Activated CD4-positive, alpha-beta T cell treated with anti-CD3 and anti-CD28 coated beads, Interleukin-2, amount 10 ng/mL, durations not matched to agents 7 days and 5 days (primary cell): ENCODE measurements at regions not wholly inside any gene's neighbourhood (a gene's known extent, or its start where the extent isn't known, plus 50 kb on each side); places are given as distances from the start of the nearest gene placed in this dataset.
"Not testable (repeated sequence)": the region's sequence is repeated elsewhere in the genome, so short reads cannot be mapped to it uniquely, and the experiment has no call there.

Experiments used
- CTCF ChIA-PET: fragments of 350-600 bp; sonication (Branson Sonifier 250); formaldehyde crosslinking; loops from one replicate; lab custom pipeline; 2021; ENCODE audit warnings: antibody characterized with exemption; lab: Charles Lee
- POLR2A ChIA-PET: fragments of 350-600 bp; sonication (Branson Sonifier 250); formaldehyde crosslinking; loops from one replicate; lab custom pipeline; 2021; ENCODE audit warnings: antibody characterized with exemption; lab: Charles Lee
- DNase-seq: peaks from one replicate; pipeline ENCODE4 v3.0.0-alpha.2; 2020
- H3K27ac Mint-ChIP-seq: one replicate; pipeline ENCODE4 v1.8.0; 2021; ENCODE audit warnings: mild to moderate bottlenecking, moderate library complexity, mixed read lengths
- H3K27me3 Mint-ChIP-seq: one replicate; pipeline ENCODE4 v1.8.0; 2021; ENCODE audit warnings: mixed read lengths
- H3K36me3 Mint-ChIP-seq: one replicate; pipeline ENCODE4 v1.8.0; 2021; ENCODE audit warnings: low read depth, mixed read lengths
- H3K4me1 Mint-ChIP-seq: one replicate; pipeline ENCODE4 v1.8.0; 2021; ENCODE audit warnings: mixed read lengths
- H3K4me3 Mint-ChIP-seq: one replicate; pipeline ENCODE4 v1.8.0; 2021; ENCODE audit warnings: mild to moderate bottlenecking, moderate library complexity, mixed read lengths
- H3K9me3 Mint-ChIP-seq: one replicate; pipeline ENCODE4 v1.8.0; 2021; ENCODE audit warnings: mixed read lengths

DNA sequence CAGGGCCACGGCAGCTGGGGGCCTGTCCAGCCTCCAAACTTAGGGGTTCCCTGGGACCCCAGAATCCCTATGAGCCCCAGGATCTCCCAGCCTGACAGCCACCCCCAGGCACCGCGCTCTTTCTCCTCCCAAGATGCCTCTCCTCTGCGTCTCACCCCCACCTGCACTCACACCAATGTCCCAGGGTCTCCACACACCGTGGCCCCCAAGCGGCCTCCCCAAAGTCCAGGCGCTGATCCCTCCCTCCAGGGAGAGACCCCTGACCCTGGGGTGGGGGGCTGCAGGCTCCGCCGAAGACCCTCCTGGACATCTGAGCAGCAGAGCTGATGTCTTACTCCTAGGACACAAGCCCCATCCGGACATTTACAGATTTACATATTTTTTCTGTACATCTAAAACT lies 123.2 kb upstream of the ZNF469 start:
- H3K36me3 Mint-ChIP-seq, H3K9me3 Mint-ChIP-seq, H3K4me3 Mint-ChIP-seq, H3K27ac Mint-ChIP-seq, CTCF ChIA-PET, DNase-seq, POLR2A ChIA-PET, H3K4me1 Mint-ChIP-seq: not testable (repeated sequence)
- H3K27me3 Mint-ChIP-seq: peaks cover 33% of the 10 kb centered on the region

DNA sequence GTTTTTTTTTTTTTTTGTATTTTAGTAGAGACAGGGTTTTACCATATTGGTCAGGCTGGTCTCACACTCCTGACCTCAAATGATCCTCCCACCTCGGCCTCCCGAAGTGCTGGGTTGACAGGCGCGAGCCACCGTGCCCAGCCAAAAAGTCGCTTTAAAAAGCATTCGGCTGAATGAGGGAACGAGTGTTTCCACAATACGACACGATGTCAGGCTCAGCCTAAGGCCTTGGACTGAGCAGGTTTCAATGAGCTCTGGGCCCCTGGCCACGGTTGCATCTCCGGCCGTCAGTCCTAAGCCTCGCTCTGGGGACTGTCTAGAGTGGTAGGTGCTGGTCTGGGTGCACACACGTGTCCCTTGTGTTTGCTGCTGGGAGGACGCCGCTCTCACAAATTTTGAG lies 122.6 kb upstream of the ZNF469 start:
- H3K27me3 Mint-ChIP-seq: peaks cover 33% of the 10 kb centered on the region
- DNase-seq, CTCF ChIA-PET, H3K36me3 Mint-ChIP-seq, H3K27ac Mint-ChIP-seq, H3K4me3 Mint-ChIP-seq, POLR2A ChIA-PET, H3K4me1 Mint-ChIP-seq, H3K9me3 Mint-ChIP-seq: not testable (repeated sequence)

DNA sequence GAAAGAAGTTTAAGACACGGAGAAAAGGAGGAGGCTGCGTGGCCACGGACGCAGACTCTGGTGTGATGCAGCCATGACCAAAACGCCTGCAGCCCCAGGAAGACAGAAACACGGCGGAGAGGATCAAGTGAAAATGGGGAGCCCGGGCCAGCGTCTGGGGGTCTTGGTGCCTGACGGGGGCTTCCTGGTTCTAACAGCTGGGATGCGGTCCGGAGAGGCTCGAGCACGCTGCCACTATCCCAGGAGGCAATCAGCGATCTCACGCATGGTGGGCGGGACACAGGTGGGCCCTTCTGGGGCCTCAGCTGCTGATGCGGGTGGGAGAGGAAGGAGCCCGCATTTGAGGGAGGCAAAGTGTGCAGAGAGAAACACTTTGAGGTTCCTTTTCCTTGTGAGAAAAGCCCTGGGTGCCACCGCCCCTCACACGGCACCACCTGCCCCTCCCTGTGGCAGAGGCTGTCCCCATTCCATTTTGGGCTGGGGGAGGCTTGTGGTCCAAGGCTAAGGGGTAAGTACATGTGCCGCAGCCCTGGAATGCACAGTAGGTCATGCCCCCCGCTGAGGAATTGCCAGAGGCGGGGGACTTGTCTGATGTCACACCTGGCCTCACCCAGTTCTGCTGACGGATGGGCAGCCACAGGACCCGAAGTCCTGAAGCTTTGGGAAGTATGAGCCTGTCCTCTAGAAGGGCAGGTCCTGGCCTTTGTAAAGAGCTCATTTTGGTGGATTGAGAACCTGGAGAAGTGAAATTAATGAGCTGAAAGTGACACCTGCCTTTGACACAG lies 121.7 kb upstream of the ZNF469 start:
- DNase-seq, H3K4me3 Mint-ChIP-seq, H3K27ac Mint-ChIP-seq, H3K4me1 Mint-ChIP-seq, CTCF ChIA-PET, H3K9me3 Mint-ChIP-seq, H3K36me3 Mint-ChIP-seq, POLR2A ChIA-PET: not testable (repeated sequence)
- peaks cover 28% of the 10 kb centered on the region for H3K27me3 Mint-ChIP-seq

DNA sequence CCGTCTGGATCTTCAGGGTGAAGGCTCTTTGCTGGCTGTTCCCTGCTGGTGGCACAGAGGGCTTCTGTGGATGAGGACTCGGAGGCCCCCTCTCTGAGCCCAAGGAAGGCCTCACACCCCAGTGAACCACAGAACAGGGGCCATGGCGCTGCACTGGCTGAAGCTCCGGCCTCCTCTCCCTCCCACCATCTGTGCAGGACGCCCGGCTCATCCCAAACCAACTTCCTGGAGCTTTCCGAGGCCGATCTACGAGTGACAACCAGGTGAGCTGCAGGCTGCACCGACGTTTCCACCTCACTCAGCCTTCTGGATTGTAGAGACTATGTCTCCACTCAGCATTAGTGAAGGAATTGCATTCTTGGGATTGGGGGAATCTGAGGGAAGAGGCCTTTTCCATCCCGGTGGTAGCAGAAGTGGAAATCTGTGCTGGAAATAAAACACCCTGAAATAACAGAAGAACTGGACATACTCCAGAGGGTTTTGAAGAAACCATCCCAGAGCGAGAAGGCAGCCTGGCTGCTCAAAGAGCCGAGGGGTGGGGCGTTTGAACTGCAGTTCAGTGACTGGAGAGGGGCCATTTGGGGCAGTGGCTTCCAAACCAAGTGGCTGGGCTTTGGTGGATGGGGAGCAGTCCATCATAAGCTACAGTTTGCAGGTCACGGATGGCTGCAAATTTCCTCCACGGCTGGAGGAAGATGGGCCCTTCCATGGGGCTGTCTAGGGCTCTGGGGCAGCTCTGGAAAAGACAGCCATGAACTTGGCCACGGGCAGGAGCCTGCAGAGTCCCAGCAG lies 120.7 kb upstream of the ZNF469 start:
- H3K4me3 Mint-ChIP-seq, H3K4me1 Mint-ChIP-seq, H3K36me3 Mint-ChIP-seq, DNase-seq, CTCF ChIA-PET, H3K27ac Mint-ChIP-seq, H3K9me3 Mint-ChIP-seq, POLR2A ChIA-PET: not testable (repeated sequence)
- H3K27me3 Mint-ChIP-seq: peaks cover 21% of the 10 kb centered on the region

DNA sequence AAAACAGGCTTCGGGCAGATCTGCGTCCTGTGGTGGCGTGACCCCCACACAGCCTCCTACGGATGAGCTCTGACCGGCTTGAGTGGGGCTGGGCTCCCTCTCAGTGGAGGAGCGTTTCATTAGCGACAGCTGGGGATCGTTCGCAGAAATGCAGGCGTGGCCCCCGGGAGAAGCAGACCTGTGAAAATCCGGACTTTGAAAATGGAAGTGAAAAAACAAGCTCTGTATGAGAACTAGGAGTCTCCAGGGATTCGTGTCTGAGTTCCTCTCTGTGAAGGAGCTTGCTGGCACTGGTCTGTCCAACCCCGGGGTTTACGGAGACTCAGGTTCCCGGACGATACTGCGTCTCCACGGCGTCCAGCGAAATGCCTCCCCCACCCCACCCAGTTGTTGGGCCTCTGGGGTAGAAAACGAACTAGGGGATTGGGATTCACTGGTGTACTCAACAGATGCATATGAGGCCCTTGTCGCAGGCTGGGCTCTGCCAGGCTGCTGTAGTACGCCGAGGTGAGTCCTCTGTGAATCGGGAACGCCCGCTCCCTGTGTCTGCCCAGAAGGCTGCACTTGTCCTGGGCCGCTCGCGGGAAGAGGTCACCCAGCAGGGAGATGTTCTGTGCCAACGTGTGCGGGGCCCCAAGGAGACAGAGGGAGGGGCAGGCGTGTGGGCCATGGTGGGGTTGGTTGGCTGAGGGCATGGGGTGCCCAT lies 119.7 kb upstream of the ZNF469 start:
- H3K36me3 Mint-ChIP-seq, H3K4me3 Mint-ChIP-seq, H3K9me3 Mint-ChIP-seq, H3K27ac Mint-ChIP-seq, H3K4me1 Mint-ChIP-seq, CTCF ChIA-PET, DNase-seq, POLR2A ChIA-PET: not testable (repeated sequence)
- H3K27me3 Mint-ChIP-seq: peaks cover 14% of the 10 kb centered on the region

DNA sequence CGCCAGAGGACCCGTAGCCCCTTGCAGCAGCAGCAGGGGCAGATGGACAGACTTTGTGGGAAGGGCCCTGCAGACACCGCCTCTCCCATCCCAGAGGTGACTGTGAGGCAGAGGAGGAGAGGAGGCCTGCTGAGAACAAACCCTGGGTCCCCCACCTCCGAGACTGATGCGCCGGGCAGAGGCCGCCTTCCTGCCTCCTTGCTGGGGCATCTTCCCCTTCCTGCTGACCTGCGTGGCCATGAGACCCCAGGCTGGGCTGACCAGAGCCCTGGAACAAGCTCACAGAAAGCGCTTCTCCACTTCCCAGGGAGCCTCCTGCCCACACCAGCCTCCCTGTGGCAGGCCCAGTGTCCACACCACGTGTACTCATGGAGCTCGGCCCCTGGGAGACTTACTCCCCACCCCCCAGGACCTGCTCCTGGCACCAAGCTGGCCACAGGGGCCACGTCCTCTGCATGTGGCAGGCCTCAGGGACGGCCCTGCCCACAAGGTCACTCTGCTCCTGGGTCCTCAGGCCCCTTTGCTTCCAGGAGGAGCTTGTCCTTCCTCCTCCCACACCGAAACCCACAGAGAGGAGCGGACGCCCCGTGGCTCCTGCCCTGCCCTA lies 119.0 kb upstream of the ZNF469 start:
- DNase-seq, H3K27ac Mint-ChIP-seq, H3K27me3 Mint-ChIP-seq, H3K36me3 Mint-ChIP-seq, H3K9me3 Mint-ChIP-seq, CTCF ChIA-PET, POLR2A ChIA-PET, H3K4me3 Mint-ChIP-seq, H3K4me1 Mint-ChIP-seq: not testable (repeated sequence)

DNA sequence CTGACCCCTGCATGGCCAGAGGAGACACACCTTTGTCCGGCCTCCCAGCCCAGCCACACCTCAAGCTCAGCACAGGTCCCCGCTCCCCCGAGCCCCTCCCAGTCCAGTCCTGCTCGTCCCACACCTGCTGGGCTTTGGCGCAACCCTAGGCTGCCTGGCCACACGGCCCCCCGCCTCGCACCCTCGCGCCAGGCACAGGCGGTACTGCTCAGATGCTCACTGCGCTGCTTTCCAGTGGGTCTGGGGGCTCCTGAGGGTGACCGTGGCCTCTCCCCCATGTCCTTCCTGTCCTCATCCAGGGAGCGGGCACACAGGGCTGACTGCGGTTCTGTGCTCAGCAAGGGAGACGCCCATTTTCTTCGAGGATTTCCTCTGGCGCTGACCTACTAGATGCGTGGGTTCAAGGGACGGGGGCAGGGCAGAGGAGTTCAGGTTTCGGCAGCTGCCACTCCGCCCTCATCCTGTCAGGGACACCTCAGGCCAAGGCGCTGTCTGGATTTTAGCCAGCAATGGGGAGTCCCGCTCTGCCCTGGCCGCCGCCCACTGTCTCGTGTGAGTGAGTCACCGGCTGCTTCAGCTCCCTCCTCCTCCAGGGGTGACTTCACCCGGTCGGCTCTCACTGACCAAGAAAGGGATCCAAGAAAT lies 118.0 kb upstream of the ZNF469 start:
- Mint-ChIP-seq H3K4me3 (no peak overlapping the region), H3K9me3 (no peaks in the 10 kb centered on the region), H3K27ac (no peak overlapping the region), H3K27me3 (peaks cover 5% of the 10 kb centered on the region), H3K4me1 (no peaks in the 10 kb centered on the region), H3K36me3 (no peaks in the 10 kb centered on the region)
- peak; percentile 33 for DNase-seq
- ChIA-PET POLR2A (no interaction called here), CTCF (no interaction called here)

DNA sequence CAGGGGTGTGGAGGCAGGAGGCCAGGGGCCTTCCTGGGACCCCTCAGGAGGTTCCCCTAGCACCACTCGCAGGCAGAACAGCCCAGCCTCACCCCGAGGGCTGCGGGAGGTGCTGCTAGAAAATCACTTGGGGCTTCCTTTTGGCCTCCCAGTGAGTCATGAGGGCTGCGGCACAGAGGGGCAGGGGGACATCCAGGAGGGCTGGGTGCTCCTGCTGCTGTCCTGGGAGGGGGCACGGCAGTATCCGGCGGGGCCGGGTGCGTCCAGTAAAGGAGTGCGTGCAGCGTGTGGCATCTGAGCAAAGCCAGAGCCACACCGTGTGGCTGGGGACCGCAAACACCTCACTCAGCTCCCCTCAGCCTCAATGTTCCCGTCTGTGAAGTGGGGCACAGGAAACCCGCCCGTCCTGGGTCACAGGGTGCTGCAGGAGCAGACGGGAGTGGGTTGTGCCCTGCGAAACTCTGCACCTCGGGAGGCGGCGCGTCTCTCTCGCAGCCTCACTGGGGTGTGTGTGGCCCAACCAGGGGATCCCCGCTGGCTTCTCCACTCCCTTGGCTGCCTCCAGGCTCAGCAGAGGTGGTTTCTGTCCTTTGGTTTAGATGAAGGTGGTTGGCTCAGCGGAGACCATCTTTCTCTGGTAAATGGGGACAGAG lies 117.3 kb upstream of the ZNF469 start:
- POLR2A ChIA-PET, H3K36me3 Mint-ChIP-seq, H3K4me1 Mint-ChIP-seq, DNase-seq, H3K27ac Mint-ChIP-seq, H3K9me3 Mint-ChIP-seq, H3K27me3 Mint-ChIP-seq, CTCF ChIA-PET, H3K4me3 Mint-ChIP-seq: not testable (repeated sequence)

DNA sequence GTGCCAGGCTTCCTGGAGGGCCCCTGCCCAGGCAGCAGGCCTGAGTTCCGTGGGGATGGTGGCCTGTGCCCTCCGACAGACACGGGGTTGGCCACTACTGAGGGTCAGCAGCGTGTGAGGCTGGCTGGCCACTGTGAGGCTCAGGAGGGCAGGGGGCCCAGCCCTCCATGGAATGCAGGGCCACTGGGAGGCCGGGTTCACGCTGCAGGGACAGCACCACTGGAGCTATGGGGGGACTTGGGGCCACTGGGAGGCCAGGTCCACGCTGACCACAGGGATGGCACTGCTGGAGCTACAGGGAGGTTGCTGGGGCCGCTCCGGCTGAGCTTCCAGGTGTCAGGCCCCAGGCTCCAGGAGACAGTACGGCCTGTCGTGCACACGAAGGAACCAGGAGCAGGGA lies 116.7 kb upstream of the ZNF469 start:
- H3K9me3 Mint-ChIP-seq, H3K27me3 Mint-ChIP-seq, H3K4me1 Mint-ChIP-seq, POLR2A ChIA-PET, CTCF ChIA-PET, DNase-seq, H3K4me3 Mint-ChIP-seq, H3K27ac Mint-ChIP-seq, H3K36me3 Mint-ChIP-seq: not testable (repeated sequence)

DNA sequence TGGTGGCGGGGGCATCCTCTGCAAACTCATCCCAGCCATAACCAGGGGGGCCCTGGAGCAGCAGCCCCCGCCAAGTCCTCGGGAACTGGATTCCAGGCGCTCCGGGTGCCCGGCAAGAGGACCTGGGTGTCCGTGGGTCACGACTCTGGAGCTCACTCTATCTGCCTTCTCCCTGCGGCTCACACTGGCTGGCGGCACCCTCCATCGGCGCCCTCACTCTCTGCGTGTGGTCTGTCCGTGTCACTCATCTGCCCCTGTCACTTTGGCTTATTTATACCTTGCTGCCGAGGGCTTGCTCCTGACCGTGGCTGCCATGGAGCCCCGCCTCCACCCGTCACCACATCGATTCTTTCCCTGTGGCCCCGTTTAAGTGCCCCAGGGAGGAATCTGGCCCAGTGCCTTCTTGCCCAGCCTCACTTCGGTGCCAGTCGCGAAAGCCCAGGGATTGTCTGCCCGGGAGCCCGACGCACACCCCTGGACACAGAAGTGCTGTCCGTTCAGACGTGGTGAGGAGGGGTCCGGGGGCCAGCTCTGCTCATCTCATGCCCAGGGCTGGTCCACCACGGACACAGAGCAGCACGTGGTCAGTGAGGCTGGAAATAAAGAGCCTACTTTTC lies 115.7 kb upstream of the ZNF469 start:
- H3K4me3 Mint-ChIP-seq, H3K36me3 Mint-ChIP-seq, CTCF ChIA-PET, H3K4me1 Mint-ChIP-seq, DNase-seq, H3K9me3 Mint-ChIP-seq, POLR2A ChIA-PET, H3K27me3 Mint-ChIP-seq, H3K27ac Mint-ChIP-seq: not testable (repeated sequence)

DNA sequence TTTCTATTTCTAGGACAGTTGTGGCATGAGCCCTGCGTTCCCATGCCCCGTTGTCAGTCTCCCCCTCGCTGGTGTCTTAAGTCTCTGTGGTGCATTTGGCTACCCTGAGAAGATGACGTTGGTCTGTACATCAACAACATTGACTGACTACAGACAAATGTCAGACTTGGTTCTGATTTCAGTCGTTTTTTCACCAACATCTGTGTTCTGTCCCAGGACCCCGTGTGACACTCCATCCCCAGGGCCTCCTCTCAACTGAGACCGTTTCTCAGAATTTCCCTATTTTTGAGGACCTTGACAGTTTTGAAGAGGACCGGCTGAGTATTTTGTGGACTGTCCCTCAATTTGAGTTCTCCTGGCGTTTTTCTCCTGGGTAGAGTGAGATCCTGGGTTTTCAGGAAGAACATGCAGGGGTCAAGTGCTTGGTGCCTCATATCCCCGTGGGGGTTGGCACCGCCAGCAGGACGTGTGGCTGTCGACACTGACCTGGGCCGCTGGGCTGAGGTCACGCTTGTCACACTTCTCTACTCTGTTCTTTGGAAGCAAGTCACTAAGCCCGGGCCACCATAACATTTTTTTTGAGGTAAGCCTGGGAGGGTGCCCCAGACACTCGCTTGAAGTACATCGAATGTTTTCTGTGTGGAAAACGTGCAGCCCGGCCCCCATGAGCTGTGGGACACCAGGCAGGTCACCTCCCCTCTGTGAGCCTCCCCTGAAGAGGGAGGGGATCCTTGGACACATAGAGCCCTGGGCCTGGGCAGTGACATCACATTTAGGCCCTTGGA lies 114.4 kb upstream of the ZNF469 start:
- H3K36me3 Mint-ChIP-seq, POLR2A ChIA-PET, CTCF ChIA-PET, H3K4me1 Mint-ChIP-seq, H3K27me3 Mint-ChIP-seq, H3K4me3 Mint-ChIP-seq, H3K27ac Mint-ChIP-seq, DNase-seq, H3K9me3 Mint-ChIP-seq: not testable (repeated sequence)
